ENCODE measurements at regions not wholly inside any gene's neighbourhood (a gene's known extent, or its start where the extent isn't known, plus 50 kb on each side); places are given as distances from the start of the nearest gene placed in this dataset.

DNA sequence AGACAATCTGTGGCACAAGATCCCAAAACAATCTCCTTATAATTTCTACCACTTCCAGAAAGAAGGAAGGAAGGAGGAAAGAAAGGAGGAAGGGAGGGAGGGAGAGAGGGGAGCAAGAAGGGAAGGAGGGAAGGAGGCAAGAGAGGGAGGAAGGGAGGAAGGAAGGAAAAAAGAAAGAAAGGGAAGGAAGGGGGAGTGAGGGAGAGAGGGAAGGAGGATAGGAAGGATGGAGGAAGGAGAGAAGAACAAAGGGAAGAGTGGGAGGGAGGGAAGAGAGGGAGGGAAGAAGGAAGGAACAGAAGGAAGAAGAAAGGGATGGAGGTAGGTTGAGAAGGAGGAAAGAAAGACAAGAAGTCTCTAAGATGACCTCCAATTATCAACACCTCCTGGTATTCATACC lies 185.5 kb upstream of the NFE2L3 start:
- DNase-seq: no peak

DNA sequence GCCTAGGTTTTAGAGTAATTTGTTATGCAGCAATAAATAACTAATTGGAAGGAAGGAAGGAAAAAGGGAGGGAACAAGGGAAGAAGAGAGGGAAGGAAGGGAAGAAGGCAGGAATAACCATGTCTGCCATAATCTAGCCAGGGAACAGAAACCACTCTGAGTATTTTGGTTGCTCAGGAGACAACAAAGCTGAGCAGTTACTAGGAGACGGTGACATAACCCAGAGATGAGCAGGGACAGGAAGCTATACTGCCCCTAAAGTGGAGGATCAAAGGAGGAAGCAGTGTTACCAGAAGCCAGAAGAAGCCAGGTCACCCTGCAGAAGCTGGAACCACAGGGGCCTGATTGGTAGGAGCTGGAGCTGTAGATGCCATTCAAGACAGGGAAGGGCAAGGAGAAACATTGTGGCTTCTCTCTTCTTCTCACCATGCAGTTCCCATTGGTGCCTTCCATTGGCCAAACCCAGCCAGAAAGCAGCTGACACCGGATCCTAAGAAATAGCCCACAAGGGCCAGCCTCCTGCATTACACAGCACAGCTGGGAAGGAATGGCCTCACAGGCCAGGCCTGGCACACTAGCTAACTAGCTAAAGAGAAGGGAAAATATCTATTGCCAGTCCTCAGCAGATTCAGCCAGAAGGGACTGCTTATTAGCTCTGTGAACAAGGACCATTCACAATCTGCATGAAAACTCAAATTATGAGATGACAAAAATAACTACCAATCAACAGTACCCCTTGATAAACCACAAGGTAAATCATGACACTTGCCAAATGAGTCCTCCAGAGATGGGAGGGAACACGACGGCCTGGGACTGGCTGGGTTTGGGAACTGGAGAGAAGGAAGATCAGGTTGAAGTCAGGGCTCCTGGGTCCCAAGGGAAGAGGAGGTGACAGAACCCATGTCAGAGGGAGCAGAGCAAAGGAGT lies 184.5 kb upstream of the NFE2L3 start:
- no peak for DNase-seq

GRCh38 chr7:25968205-25968993 lies 183.6 kb upstream of the NFE2L3 start:
- DNase-seq: no peak

DNA sequence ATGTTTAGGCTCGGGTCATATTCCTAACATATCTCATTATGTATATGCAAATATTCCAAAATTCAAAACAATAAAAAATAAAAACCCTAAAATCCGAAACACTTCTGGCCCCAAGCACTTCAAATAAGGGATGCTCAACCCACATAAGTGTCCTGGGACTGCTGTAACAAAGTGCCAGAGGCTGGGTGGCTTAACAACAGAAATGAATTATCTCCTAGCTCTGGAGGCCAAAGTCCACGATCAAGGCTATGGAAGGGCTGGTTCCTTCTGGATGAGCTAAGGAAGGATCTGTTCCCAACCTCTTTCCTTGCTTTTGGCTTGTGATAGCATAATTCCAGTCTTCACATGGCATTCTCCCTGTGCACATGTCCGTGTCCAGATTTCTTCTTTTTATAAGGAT lies 181.6 kb upstream of the NFE2L3 start:
- no peak for DNase-seq

GRCh38 chr7:25970911-25971310 lies 181.1 kb upstream of the NFE2L3 start:
- DNase-seq: no peak

DNA sequence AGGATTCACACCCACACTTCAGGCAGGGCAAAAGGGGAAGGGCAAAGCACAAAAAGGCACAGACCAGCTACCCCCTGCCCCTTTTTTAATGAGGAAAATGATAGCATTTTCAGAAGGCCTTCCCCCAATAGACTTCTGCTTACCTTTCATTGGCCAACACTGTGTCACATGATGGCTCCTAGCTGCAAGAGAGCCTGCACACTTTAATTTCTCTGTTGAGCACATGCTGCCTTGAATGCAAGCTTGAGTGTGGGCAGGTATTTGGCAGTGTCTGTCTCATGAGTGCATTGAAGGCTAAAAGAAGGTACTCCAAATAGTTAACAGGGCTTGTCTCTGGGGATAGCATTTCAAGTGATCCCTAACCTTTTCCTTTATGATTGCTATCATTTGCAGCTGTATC lies 175.4 kb upstream of the NFE2L3 start:
- no peak for DNase-seq

DNA sequence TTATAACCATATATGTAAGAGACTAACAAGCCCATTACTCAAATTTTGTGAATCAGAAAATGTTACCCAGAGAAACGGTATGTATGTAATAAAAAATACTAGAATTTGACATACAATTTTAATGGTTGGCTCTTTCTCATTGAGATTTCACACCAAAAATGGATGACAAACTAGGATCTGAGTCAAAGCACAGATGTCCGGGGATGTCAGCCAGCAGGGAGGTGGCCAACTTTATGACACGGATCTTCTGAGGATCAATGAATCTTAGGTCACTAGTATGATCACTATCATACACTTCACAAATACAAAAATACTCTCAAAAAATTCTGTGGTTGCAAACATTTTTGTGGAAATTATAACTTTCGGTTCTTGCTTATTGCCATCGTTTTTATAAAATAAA lies 173.5 kb upstream of the NFE2L3 start:
- DNase-seq: no peak

- no peak for DNase-seq
These were observed 172.4 kb upstream of the NFE2L3 start for GRCh38 chr7:25979605-25980004.

GRCh38 chr7:25982684-25983083 lies 169.3 kb upstream of the NFE2L3 start:
- no peak for DNase-seq

DNA sequence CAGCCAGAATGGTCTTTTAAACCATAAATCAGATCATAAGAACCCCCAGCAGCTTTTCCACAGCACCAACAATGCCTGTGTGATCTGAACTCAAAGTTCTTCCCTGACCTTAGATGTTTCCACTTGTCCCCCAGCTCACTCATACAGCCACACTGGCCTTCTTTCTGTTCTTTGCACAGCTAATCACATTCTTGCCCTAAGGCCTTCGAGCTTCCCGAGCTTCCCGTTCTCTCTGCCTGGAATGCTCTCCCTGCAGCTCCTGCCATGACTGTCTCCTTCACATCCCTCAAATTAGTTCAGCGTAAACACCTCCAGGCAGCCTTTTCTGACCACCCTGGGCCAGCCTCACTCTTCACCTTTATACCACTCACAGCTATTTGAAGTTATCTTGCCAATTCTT lies 166.8 kb upstream of the NFE2L3 start:
- DNase-seq: no peak

- no peak for DNase-seq
These were observed 163.4 kb upstream of the NFE2L3 start for GRCh38 chr7:25988640-25989039.

DNA sequence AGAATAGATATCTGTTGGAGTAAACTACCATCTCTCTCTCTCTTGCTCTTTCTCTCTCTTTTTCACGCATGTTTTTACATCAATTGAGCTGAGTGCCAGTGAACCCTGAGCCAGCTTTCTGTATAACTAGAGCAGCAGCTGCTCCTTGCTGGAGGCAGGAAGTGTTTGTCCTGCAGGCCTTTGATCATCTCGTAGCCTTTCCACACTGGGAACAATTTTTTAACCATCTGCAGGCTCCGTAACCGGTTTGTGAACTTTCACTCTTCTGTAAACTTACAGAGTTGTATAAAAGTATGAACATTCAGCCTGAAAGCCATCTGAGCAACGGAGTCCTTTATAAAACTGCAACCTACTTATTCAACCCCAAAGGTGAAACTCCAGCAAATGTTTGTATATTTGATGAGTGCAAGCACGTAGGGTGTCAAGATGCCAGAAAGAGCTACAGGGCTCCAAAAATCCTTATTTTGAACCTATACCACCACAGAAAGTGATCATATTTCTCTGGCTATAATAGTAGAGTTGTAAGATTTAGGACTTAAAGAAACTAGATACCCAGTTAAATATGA lies 162.8 kb upstream of the NFE2L3 start:
- no peak for DNase-seq

GRCh38 chr7:25994433-25994994 lies 157.5 kb upstream of the NFE2L3 start:
- DNase-seq: no peak

DNA sequence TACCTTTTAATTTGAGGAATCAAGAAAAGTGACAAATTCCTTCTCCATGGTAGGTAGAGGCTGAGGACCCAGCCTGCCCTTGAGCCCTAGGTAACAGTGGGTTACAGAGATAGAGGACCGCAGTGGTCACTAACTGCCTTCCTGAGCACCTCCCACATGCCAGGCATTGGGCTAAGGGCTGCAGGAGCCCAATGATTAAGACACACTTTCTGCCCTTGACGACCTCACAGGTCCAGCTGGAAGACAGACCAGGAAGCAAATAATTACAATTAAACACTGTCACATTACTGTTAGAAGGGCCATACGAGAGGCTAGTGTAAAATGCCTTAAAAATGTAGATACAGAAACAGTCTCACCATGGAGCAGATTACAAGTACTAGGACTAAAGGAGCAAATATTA lies 156.8 kb upstream of the NFE2L3 start:
- DNase-seq: no peak

DNA sequence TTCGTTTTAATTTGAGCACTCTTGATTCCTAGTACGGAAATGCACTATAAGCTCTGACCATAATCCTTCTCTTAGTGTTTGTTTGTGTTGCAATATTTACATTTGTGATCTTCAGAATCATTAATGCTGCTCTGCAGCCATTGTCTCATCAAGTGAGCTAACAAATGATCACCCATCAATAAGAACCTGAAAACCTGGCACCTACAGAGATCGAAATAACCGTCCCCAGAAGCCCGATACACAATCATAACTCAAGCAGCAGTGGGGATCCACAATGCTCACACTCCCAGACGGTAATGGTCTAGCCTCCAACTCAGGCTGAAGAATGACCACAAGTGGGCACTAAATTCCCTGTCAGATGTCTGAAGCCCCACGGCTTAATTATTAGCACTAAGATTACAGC lies 156.0 kb upstream of the NFE2L3 start:
- no peak for DNase-seq

GRCh38 chr7:25998499-25998898 lies 153.5 kb upstream of the NFE2L3 start:
- DNase-seq: no peak

DNA sequence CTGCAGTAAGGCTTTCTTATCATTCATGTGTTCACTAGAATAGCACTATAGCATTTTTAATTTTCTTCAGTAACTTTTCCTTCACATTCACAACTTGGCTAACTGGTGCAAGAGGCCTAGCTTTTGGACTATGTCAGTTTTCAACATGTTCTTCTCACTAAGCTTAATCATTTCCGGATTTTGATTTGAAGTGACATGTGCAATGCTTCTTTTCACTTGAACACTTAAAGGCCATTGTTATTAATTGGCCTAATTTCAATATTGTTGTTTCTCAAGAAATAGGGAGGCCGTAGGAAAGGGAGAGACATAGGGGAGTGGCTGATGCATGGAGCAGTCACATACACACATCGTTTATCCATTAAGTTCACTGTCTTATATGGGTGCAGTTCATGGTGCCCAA lies 151.2 kb upstream of the NFE2L3 start:
- no peak for DNase-seq

- no peak for DNase-seq
These were observed 150.2 kb upstream of the NFE2L3 start for GRCh38 chr7:26001662-26002244.

- no peak for DNase-seq
These were observed 146.2 kb upstream of the NFE2L3 start for GRCh38 chr7:26005683-26006410.

- DNase-seq: no peak
These were observed 145.6 kb upstream of the NFE2L3 start for GRCh38 chr7:26006426-26006825.

DNA sequence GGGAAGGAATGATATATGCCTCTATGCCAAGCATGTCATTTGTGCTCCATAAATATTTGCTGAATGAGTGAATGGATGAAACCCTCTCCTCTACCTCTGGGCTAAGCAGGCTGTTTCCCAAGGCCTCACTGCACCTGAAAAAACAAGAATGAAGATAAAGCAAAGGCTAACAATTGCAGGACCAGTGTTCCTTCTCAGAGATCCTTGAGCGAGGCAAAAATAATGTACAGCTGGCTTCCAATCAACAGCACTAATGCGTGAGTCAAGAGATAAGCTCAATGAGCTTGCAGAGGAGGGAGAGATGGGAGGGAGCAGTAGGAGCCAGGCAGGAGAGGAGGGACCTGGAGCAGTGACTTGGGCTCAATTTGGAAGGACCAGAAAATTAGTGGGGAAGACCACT lies 144.5 kb upstream of the NFE2L3 start:
- no peak for DNase-seq

DNA sequence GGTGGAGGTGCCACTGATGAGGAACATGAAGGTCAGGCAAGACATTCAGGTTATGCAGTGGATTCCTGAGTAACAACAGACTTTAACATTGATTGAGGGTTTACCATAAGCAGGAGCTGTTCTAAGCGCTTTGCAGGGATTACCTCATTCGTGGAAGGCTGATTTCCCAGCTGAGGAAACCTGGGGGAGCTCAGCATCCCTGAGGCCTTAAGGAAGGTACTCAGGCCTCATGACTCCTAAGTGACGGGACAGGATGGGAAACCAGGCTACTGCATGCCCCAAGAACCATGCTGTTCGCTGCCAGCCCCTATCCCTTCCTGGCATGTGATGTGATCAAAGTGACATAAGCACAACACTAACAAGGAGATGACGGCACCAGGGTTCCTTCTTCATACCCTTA lies 143.6 kb upstream of the NFE2L3 start:
- DNase-seq: no peak
